Keratinocyte (primary cell): ENCODE measurements at regions not wholly inside any gene's neighbourhood (a gene's known extent, or its start where the extent isn't known, plus 50 kb on each side); places are given as distances from the start of the nearest gene placed in this dataset.

Source experiments
- DNase-seq: peaks from one replicate; pipeline ENCODE4 v3.0.0-alpha.2; 2011; ENCODE audit warnings: low read depth, missing footprints, low spot score
- FAIRE-seq: peaks from 2 replicates; lab custom pipeline; 2011; peaks lifted over from hg19 to GRCh38; lab: Jason Lieb, UNC
- H2AFZ ChIP-seq: 2 replicates; pipeline ENCODE4 v1.6.0; 2012; ENCODE audit warnings: low read length, control low read depth, inconsistent platforms; ENCODE audit not compliant: control insufficient read depth
- H3K27ac ChIP-seq: 2 replicates; pipeline ENCODE4 v1.5.1; 2011; ENCODE audit warnings: low read length; ENCODE audit not compliant: control insufficient read depth, insufficient read depth
- H3K27me3 ChIP-seq: 3 replicates; pipeline ENCODE4 v1.6.0; 2011; ENCODE audit warnings: low read length; ENCODE audit not compliant: control insufficient read depth, insufficient read depth; ENCODE audit errors: extremely low read depth
- H3K36me3 ChIP-seq, 2 experiments: 2 replicates in 1 of 2; 3 replicates in 1 of 2; pipeline ENCODE4 v1.5.1; 2011; ENCODE audit warnings: low read length in 2 of 2, mild to moderate bottlenecking in 1 of 2; ENCODE audit not compliant: control insufficient read depth in 2 of 2, insufficient read depth in 2 of 2; ENCODE audit errors: extremely low read depth in 1 of 2
- H3K4me1 ChIP-seq: 3 replicates; pipeline ENCODE4 v1.5.1; 2011; ENCODE audit warnings: low read length; ENCODE audit not compliant: control insufficient read depth, insufficient read depth; ENCODE audit errors: extremely low read depth
- H3K4me2 ChIP-seq: 3 replicates; pipeline ENCODE4 v1.6.0; 2011; ENCODE audit warnings: low read depth, low read length; ENCODE audit not compliant: control insufficient read depth, insufficient read depth; ENCODE audit errors: extremely low read depth
- H3K4me3 ChIP-seq, 3 experiments: fragments of 200-600 bp in 1 of 3; sonication (generic) in 1 of 3; 2 replicates in 2 of 3; 3 replicates in 1 of 3; pipeline ENCODE4 v1.5.1; 2011 to 2016; ENCODE audit warnings: low read length in 3 of 3, mild to moderate bottlenecking in 3 of 3, control low read depth in 2 of 3, inconsistent platforms in 1 of 3, low read depth in 1 of 3, mixed read lengths in 1 of 3, mixed run types in 1 of 3, moderate library complexity in 1 of 3; ENCODE audit not compliant: control insufficient read depth in 2 of 3, insufficient read depth in 2 of 3; ENCODE audit errors: extremely low read depth in 1 of 3
- H3K79me2 ChIP-seq: 2 replicates; pipeline ENCODE4 v1.6.0; 2012; ENCODE audit warnings: low read length; ENCODE audit not compliant: control insufficient read depth, insufficient read depth
- H3K9ac ChIP-seq: 3 replicates; pipeline ENCODE4 v1.6.0; 2011; ENCODE audit warnings: low read length; ENCODE audit not compliant: control insufficient read depth, insufficient read depth; ENCODE audit errors: extremely low read depth
- H3K9me1 ChIP-seq: 3 replicates; pipeline ENCODE4 v1.6.0; 2011; ENCODE audit warnings: low read length; ENCODE audit not compliant: control insufficient read depth, insufficient read depth; ENCODE audit errors: extremely low read depth
- H3K9me3 ChIP-seq: 2 replicates; pipeline ENCODE4 v1.5.1; 2012; ENCODE audit warnings: low read depth, low read length; ENCODE audit not compliant: control insufficient read depth
- H4K20me1 ChIP-seq: 3 replicates; pipeline ENCODE4 v1.6.0; 2011; ENCODE audit warnings: low read length; ENCODE audit not compliant: control insufficient read depth, insufficient read depth; ENCODE audit errors: extremely low read depth
- CTCF ChIP-seq, 3 experiments: IDR thresholded peaks in 1 of 3; conservative IDR thresholded peaks in 1 of 3; optimal IDR thresholded peaks in 1 of 3; 2 replicates in 2 of 3; 3 replicates in 1 of 3; pipeline versions ENCODE3 to v1.5.1; 2011; ENCODE audit warnings: low read length in 3 of 3, mild to moderate bottlenecking in 3 of 3, moderate library complexity in 2 of 3, control low read depth in 1 of 3, inconsistent platforms in 1 of 3; ENCODE audit not compliant: insufficient read depth in 2 of 3; ENCODE audit errors: extremely low read depth in 1 of 3
- EZH2 ChIP-seq: IDR thresholded peaks from one replicate; pipeline ENCODE4 v1.6.1; 2012; ENCODE audit warnings: inconsistent platforms, mild to moderate bottlenecking, low read length, moderate library complexity
- dilution Hi-C: fragments of 300-500 bp; cut with MboI; formaldehyde crosslinking; loops from one replicate; pipeline ENCODE4 v1.7.0; 2020; ENCODE audit warnings: low sequenced_read_pairs; ENCODE audit not compliant: extremely low pct_ligation_motif_present

- H3K4me1 ChIP-seq: no peaks in the 10 kb centered on the region
- no peak overlapping the region for H3K27ac ChIP-seq
- no peaks in the 10 kb centered on the region for H4K20me1 ChIP-seq
- H3K79me2 ChIP-seq: no peaks in the 10 kb centered on the region
- no peaks in the 10 kb centered on the region for H3K36me3 ChIP-seq
- TF ChIP-seq CTCF (optimal IDR thresholded peaks at IDR 0.05 in 1 of 3, IDR thresholded peaks at IDR 0.05 in 1 of 3, conservative IDR thresholded peaks at IDR 0.05 in 1 of 3; ENCODE audit: extremely low read depth in 1 of 3, insufficient read depth in 2 of 3, low read length in 3 of 3): no peak
- TF ChIP-seq EZH2: no peak
- no peak overlapping the region for H3K4me2 ChIP-seq
- dilution Hi-C loops: no loop called here
- no peaks in the 10 kb centered on the region for H3K9me1 ChIP-seq
- no peaks in the 10 kb centered on the region for H3K27me3 ChIP-seq
- FAIRE-seq: no peak
- no peaks in the 10 kb centered on the region for H3K9me3 ChIP-seq
- no peak overlapping the region for H3K9ac ChIP-seq
- no peak overlapping the region for H3K4me3 ChIP-seq
- DNase-seq: no peak
- H2AFZ ChIP-seq: no peak overlapping the region
Measured at GRCh38 chr3:188092648-188093047, 61.3 kb upstream of the LPP start.

GRCh38 chr3:188095431-188095830, 58.5 kb upstream of the LPP start:
- Histone ChIP-seq H3K9me3 (no peaks in the 10 kb centered on the region), H3K4me1 (no peaks in the 10 kb centered on the region), H3K4me2 (no peak overlapping the region), H3K27me3 (no peaks in the 10 kb centered on the region), H3K36me3 (no peaks in the 10 kb centered on the region), H3K4me3 (no peak overlapping the region), H3K79me2 (no peaks in the 10 kb centered on the region), H3K27ac (no peak overlapping the region), H2AFZ (no peak overlapping the region), H4K20me1 (no peaks in the 10 kb centered on the region), H3K9ac (no peak overlapping the region), H3K9me1 (no peaks in the 10 kb centered on the region)
- TF ChIP-seq EZH2 (no peak), CTCF (optimal IDR thresholded peaks at IDR 0.05 in 1 of 3, IDR thresholded peaks at IDR 0.05 in 1 of 3, conservative IDR thresholded peaks at IDR 0.05 in 1 of 3; ENCODE audit: extremely low read depth in 1 of 3, insufficient read depth in 2 of 3, low read length in 3 of 3) (no peak)
- FAIRE-seq (no peak), DNase-seq (no peak)
- dilution Hi-C loops: no loop called here
